Activated T-cell treated with anti-CD3 and anti-CD28 coated beads, Interleukin-2, amount 50 U/mL, for 72 hours (primary cell): ENCODE measurements at regions not wholly inside any gene's neighbourhood (a gene's known extent, or its start where the extent isn't known, plus 50 kb on each side); places are given as distances from the start of the nearest gene placed in this dataset.

Experiments
- ATAC-seq, 2 donors: fragments of 150-1000 bp; cut with Tn5 transposase; replicated peaks in 1 of 2; 2 replicates each; pipeline ENCODE4 v1.10.0; 2021; ENCODE audit warnings: moderate library complexity in 2 of 2, mild to moderate bottlenecking in 1 of 2
- DNase-seq, 2 donors: peaks; one replicate each; pipeline ENCODE4 v3.0.0; 2021 to 2022; ENCODE audit warnings: mixed read lengths in 1 of 2
- H3K27ac Mint-ChIP-seq: one replicate; pipeline ENCODE4 v1.8.0; 2022; ENCODE audit warnings: mild to moderate bottlenecking, moderate library complexity, mixed read lengths
- H3K27me3 Mint-ChIP-seq: one replicate; pipeline ENCODE4 v1.8.0; 2022; ENCODE audit warnings: low read depth, mixed read lengths
- H3K36me3 Mint-ChIP-seq, 2 donors: one replicate each; pipeline ENCODE4 v1.8.0; 2022; ENCODE audit warnings: mixed read lengths in 2 of 2, mild to moderate bottlenecking in 1 of 2; ENCODE audit not compliant: insufficient read depth in 2 of 2
- H3K4me1 Mint-ChIP-seq: one replicate; pipeline ENCODE4 v1.8.0; 2022; ENCODE audit warnings: low read depth, mixed read lengths
- H3K4me3 Mint-ChIP-seq, 2 donors: one replicate each; pipeline ENCODE4 v1.8.0; 2022; ENCODE audit warnings: mild to moderate bottlenecking in 2 of 2, mixed read lengths in 2 of 2, moderate library complexity in 2 of 2
- H3K9me3 Mint-ChIP-seq, 2 donors: one replicate each; pipeline ENCODE4 v1.8.0; 2022; ENCODE audit warnings: mixed read lengths in 2 of 2

DNA sequence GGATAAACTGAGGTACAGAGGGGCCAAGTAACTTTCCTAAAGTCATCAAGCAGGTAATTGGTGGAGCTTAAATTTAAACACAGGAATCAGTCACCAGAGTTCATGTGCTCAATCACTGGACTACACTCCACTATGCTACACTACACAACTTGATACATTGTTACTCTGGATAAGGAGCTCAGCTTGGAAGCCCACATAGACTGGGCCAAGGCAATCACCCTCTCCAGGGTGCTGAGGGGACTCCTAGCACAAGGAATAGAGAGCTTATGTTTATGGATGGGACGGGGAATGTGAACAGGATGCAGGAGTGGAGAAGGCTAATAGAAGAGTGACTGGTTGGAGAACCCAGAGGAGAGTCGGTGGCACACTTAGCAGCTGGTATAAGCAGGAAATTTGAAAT lies 113.5 kb upstream of the NFIB start:
- ATAC-seq (no peak), DNase-seq (no peak)
- Mint-ChIP-seq H3K36me3 (no peaks in the 10 kb centered on the region), H3K4me1 (no peaks in the 10 kb centered on the region), H3K27me3 (peaks cover 10% of the 10 kb centered on the region), H3K4me3 (no peak overlapping the region), H3K27ac (no peak overlapping the region), H3K9me3 (no peaks in the 10 kb centered on the region)

DNA sequence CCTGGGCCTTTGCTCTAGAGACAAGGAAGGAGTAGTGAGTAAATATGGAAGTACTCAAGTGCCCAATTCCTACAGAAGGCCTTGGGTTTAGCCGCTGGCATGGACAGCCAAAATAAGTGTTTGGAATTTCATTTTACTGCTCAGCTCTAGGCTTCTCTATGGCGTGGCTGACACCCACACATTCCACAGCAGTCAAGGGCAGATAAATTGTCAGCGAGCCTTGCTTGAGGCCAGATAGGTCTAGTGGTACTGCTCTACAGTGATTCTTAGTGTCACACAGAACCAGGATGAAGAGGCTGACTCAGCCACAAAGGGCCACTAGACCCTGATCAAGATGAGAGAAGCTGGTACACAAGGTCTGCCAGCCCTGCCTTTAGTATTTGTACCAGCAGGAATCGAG lies 111.0 kb upstream of the NFIB start:
- DNase-seq (no peak), ATAC-seq (no peak)
- peaks cover 6% of the 10 kb centered on the region for H3K27me3 Mint-ChIP-seq
- H3K36me3 Mint-ChIP-seq, result no peaks in the 10 kb centered on the region
- no peak overlapping the region for H3K27ac Mint-ChIP-seq
- no peaks in the 10 kb centered on the region for H3K9me3 Mint-ChIP-seq
- no peaks in the 10 kb centered on the region for H3K4me1 Mint-ChIP-seq
- no peak overlapping the region for H3K4me3 Mint-ChIP-seq

DNA sequence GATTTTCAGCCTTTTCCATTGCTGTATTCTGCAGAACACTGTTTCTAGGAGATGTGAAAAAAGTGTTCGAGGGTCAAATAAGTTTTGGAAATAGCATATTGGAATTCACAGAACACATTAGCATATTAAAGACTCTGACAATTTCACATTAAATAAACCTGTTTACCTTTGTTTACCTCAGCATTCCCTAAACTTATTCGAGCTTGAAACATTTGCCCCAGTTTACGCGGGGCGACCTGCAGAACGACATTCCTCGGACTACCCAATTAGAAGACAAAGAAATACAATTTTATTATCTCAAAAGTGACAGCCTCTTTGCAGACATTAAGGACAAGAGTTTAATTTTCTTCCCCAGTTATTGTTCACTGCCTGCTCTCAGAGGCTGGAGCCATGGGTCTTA lies 110.3 kb upstream of the NFIB start:
- H3K27ac Mint-ChIP-seq, result no peak overlapping the region
- peaks cover 6% of the 10 kb centered on the region for H3K27me3 Mint-ChIP-seq
- no peaks in the 10 kb centered on the region for H3K36me3 Mint-ChIP-seq
- ATAC-seq (no peak), DNase-seq (no peak)
- H3K4me3 Mint-ChIP-seq, result no peak overlapping the region
- no peaks in the 10 kb centered on the region for H3K9me3 Mint-ChIP-seq
- no peaks in the 10 kb centered on the region for H3K4me1 Mint-ChIP-seq

- Mint-ChIP-seq H3K36me3 (no peaks in the 10 kb centered on the region), H3K27ac (no peak overlapping the region), H3K4me3 (no peak overlapping the region), H3K4me1 (no peaks in the 10 kb centered on the region), H3K9me3 (no peaks in the 10 kb centered on the region), H3K27me3 (peaks cover 6% of the 10 kb centered on the region)
- no peak for DNase-seq
- no peak for ATAC-seq
Measured at GRCh38 chr9:14423815-14424261, 109.9 kb upstream of the NFIB start.

DNA sequence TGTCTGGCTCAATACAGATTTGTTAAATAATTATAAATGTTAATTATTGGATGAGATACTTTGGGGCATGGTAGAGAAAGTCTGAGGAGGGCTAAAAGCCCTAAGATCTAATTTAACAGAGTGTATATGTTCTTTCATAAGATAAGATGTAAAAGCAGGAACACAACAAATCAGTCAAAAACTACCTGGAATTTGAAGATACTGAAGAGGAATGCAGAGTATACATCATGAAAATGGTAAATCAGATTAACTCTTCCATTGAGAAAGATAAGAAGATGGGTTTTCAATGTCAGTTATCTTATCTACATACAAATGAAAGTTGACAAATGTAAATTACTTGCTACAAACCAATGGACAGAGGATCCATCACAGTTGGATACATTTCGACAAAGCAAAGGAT lies 107.3 kb upstream of the NFIB start:
- ATAC-seq, result no peak
- H3K4me1 Mint-ChIP-seq, result no peaks in the 10 kb centered on the region
- H3K9me3 Mint-ChIP-seq, result no peaks in the 10 kb centered on the region
- H3K27ac Mint-ChIP-seq, result no peak overlapping the region
- H3K36me3 Mint-ChIP-seq, result no peaks in the 10 kb centered on the region
- no peak overlapping the region for H3K4me3 Mint-ChIP-seq
- H3K27me3 Mint-ChIP-seq, result no peaks in the 10 kb centered on the region
- no peak for DNase-seq

DNA sequence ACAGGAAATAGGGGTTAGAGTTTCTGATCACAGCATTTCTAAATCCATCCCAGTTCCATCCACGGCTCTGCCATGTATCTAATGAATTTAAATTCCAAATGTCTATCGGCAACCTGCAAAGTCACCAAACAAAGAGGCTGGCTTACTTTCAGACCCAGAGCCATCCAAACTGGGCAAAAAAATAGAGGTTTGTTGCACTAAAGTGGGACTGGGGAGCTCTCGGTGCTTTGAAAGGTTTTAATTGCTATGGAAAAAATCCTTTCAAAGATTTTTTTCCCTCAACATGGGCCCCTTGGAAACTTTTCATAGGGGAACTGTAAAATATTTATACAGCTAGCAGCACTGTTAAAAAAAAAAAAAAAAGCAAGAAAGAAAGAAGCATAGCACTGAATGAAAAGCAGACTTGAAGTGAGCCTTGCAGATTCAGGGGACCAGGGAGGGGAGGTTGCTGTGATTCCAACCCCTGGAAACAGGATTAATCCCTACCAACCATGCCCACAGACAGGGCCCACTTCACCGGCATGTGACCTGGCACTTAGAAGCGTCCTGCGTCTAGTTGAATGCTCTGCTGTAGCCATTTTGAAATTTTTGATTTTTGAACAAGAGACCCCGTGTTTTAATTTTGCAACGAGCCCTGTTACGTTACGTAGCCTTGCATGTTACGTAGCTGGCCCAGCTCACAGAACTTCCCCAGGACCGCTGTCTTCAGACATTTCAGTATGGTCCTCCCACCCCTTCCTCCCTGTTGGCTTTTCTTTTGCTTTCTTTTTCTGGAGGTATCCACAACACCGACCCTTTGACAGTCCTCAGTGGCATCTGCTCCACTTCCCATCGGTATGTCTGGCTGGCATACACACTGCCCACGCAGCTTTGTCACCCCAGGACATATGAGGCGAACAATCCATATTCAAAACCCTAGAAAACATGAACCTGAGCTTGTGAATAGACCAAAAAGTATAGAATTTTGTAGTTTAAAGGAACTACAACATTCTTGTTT lies 105.3 kb upstream of the NFIB start:
- DNase-seq, result no peak
- no peak overlapping the region for H3K27ac Mint-ChIP-seq
- H3K27me3 Mint-ChIP-seq, result no peaks in the 10 kb centered on the region
- no peaks in the 10 kb centered on the region for H3K36me3 Mint-ChIP-seq
- H3K4me1 Mint-ChIP-seq, result no peaks in the 10 kb centered on the region
- no peak for ATAC-seq
- H3K9me3 Mint-ChIP-seq, result no peaks in the 10 kb centered on the region
- H3K4me3 Mint-ChIP-seq, result no peak overlapping the region

DNA sequence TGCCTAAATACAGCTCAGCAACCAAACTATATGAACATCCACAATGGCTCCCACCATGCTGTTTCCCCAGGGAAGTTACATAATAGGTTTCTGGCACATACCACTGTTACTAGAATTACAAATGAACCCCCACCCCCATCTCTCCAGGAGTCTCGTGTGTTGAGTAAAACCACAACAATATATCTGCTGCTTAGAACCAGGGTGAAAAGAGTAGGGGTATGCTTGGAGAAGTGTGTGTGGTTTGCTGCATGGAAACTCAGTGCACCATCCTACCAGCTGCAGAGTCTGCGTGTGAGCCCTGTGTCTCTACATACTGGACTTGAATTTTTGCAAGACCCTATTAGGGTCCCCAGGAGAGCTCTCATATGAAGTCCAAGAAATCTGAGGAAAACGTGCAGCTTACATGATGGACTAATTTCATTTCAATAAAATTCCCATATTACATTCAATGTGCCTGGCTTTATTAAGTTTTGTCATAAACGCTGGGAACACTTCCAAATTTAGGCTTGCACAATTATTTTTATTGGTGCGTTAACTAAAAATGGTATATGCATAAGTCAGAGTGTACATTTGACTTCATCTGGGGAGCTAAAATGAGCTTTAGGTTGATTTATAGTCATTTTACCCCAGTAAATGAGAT lies 104.5 kb upstream of the NFIB start:
- Mint-ChIP-seq H3K9me3 (no peaks in the 10 kb centered on the region), H3K4me3 (no peak overlapping the region), H3K27ac (no peak overlapping the region), H3K27me3 (no peaks in the 10 kb centered on the region), H3K36me3 (no peaks in the 10 kb centered on the region), H3K4me1 (no peaks in the 10 kb centered on the region)
- DNase-seq, result no peak
- no peak for ATAC-seq

GRCh38 chr9:14417237-14417636 lies 103.3 kb upstream of the NFIB start:
- H3K9me3 Mint-ChIP-seq, result no peaks in the 10 kb centered on the region
- H3K27me3 Mint-ChIP-seq, result no peaks in the 10 kb centered on the region
- H3K27ac Mint-ChIP-seq, result no peak overlapping the region
- H3K4me1 Mint-ChIP-seq, result no peaks in the 10 kb centered on the region
- H3K4me3 Mint-ChIP-seq, result no peak overlapping the region
- no peak for ATAC-seq
- no peaks in the 10 kb centered on the region for H3K36me3 Mint-ChIP-seq
- DNase-seq, result no peak

DNA sequence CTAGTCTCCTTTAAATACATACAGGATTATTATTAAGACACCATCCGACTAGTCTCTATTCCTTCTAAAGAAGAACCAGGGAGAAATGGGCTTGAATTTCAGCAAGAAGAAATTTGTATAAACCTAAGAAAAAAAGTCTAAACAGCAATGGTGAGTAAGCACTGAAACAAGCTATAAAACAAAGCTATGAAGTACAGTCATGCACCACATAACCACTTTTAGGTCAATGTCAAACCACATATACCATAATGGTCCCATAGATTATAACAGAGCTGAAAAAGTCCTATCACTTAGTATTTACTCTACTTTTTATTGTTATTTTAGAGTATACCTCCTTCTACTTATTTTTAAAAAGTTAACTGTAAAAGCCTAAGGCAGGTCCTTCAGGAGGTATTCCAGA lies 102.0 kb upstream of the NFIB start:
- Mint-ChIP-seq H3K9me3 (no peaks in the 10 kb centered on the region), H3K27ac (no peak overlapping the region), H3K4me1 (no peaks in the 10 kb centered on the region), H3K4me3 (no peak overlapping the region), H3K36me3 (no peaks in the 10 kb centered on the region), H3K27me3 (no peaks in the 10 kb centered on the region)
- no peak for DNase-seq
- ATAC-seq, result no peak

DNA sequence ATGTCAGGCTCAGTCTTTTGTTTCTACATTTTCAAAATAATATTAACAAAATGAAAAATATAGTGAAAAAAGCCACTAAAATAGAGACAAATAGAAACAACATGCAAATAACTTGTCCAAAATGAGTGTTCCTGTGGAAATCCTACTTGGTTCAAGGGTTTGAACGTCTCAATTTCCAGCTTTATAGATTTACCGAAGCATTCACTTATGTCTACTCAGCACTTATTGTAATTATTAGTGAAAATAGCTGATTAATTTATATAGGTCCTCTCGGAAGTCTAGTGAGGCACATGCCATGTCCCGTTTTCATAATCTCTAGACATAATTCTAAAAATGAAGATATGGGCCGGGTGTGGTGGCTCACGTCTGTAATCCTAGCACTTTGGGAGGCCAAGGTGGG lies 99.9 kb upstream of the NFIB start:
- H3K4me3 Mint-ChIP-seq, result no peak overlapping the region
- no peaks in the 10 kb centered on the region for H3K4me1 Mint-ChIP-seq
- no peaks in the 10 kb centered on the region for H3K36me3 Mint-ChIP-seq
- DNase-seq, result no peak
- no peak for ATAC-seq
- H3K27ac Mint-ChIP-seq, result no peak overlapping the region
- H3K9me3 Mint-ChIP-seq, result no peaks in the 10 kb centered on the region
- no peaks in the 10 kb centered on the region for H3K27me3 Mint-ChIP-seq

DNA sequence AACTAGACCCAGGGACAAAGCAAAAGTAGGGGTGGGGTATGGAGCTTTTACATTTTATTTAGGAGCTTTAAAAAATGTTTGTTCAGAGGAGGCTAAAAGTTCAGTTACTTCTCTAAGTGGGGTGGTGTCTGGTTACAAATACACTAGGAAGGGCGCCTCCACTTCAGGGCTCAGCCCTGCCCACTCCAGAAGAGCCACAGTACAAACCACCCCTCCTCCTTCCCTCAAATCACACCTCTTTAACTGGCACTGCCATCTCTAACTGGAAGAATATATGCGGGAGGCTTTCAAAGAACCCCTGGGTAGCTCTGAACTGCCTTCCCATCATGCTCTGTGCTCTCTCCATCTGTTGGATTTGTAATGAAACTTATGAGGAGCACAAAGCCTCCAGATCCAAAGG lies 98.8 kb upstream of the NFIB start:
- no peaks in the 10 kb centered on the region for H3K9me3 Mint-ChIP-seq
- H3K36me3 Mint-ChIP-seq, result no peaks in the 10 kb centered on the region
- H3K27ac Mint-ChIP-seq, result no peak overlapping the region
- ATAC-seq (no peak), DNase-seq (no peak)
- no peaks in the 10 kb centered on the region for H3K4me1 Mint-ChIP-seq
- no peaks in the 10 kb centered on the region for H3K27me3 Mint-ChIP-seq
- H3K4me3 Mint-ChIP-seq, result no peak overlapping the region

- Mint-ChIP-seq H3K4me1 (no peaks in the 10 kb centered on the region), H3K27ac (no peak overlapping the region), H3K9me3 (no peaks in the 10 kb centered on the region), H3K36me3 (no peaks in the 10 kb centered on the region), H3K27me3 (no peaks in the 10 kb centered on the region), H3K4me3 (no peak overlapping the region)
- DNase-seq, result no peak
- no peak for ATAC-seq
Measured at GRCh38 chr9:14406463-14406862, 92.5 kb upstream of the NFIB start.

DNA sequence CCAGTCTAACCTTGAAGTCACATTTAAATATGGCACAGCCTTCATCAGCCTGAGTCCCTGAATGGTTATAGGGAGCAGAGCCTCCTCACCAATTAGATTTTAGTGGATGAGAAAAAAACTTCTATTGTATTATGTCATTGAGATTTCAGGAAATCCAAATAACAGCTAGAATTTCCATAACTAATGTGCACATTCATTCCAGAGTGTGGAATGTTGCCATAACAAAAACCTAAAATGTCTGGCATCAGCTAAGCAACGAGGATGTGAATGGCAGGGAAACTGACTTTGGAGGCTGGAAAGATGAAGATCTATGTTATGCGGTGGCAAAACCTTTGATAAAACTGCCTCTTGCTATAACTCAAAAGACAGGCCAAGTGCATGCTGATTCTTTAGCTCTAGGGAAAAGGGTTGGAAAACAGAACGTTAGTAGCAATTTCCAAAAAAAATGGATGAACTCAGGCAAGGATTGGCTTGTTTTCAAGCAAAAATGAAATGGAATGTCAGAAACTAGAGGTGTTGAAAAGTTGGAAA lies 91.3 kb upstream of the NFIB start:
- no peaks in the 10 kb centered on the region for H3K4me1 Mint-ChIP-seq
- H3K27ac Mint-ChIP-seq, result no peak overlapping the region
- no peaks in the 10 kb centered on the region for H3K36me3 Mint-ChIP-seq
- H3K27me3 Mint-ChIP-seq, result no peaks in the 10 kb centered on the region
- DNase-seq (no peak), ATAC-seq (no peak)
- no peak overlapping the region for H3K4me3 Mint-ChIP-seq
- no peaks in the 10 kb centered on the region for H3K9me3 Mint-ChIP-seq
